ENCODE measurements at regions not wholly inside any gene's neighbourhood (a gene's known extent, or its start where the extent isn't known, plus 50 kb on each side); places are given as distances from the start of the nearest gene placed in this dataset.

DNA sequence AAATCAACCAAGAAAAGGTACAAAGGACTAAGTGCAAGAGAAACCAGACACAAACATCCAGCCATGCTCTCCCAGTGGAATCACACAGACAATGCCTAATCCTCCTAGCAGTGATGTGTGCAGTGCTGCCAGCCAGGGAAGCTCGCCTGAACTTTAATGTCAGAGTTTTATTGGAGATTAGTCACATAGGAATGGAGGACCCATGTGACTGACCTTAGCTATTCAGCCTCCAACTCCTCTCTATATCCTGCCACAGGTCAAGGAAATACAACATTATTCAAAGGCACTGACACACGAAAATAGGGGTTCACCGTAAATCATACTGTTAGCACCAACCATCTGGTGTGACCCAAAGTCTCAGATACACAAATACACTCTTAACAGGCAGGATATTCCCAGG is 684.6 kb downstream of the DOK5 start:
- Histone ChIP-seq H3K9ac (ENCODE audit: extremely low read depth, insufficient read length, low read length) (no peak overlapping the region), H2BK12ac (ENCODE audit: insufficient read length, low read depth, low read length) (no peak overlapping the region), H2BK5ac (ENCODE audit: insufficient read length, low read length) (no peak overlapping the region), H3K23ac (ENCODE audit: insufficient read length, low read depth, low read length) (no peak overlapping the region), H3K27me3 (ENCODE audit: insufficient read depth, low read length) (no peaks in the 10 kb centered on the region), H3K27ac (ENCODE audit: insufficient read length, low read depth, low read length) (no peak overlapping the region), H4K91ac (ENCODE audit: insufficient read length, low read depth, low read length) (no peak overlapping the region), H4K5ac (ENCODE audit: insufficient read length, low read depth, low read length) (no peak overlapping the region), H3K9me3 (ENCODE audit: control insufficient read depth, low read depth, low read length) (no peaks in the 10 kb centered on the region), H3K4me2 (ENCODE audit: insufficient read depth, insufficient read length, low read length) (no peak overlapping the region), H2BK15ac (ENCODE audit: low read depth, low read length) (no peak overlapping the region), H3K4ac (ENCODE audit: low read depth, low read length) (no peak overlapping the region), H3K79me1 (ENCODE audit: insufficient read depth, low read depth, low read length, poor library complexity, severe bottlenecking) (no peaks in the 10 kb centered on the region), H2AK5ac (ENCODE audit: insufficient read length, low read length) (no peak overlapping the region), H3K56ac (ENCODE audit: insufficient read length, low read depth, low read length) (no peak overlapping the region), H4K20me1 (ENCODE audit: control insufficient read depth, insufficient read depth, insufficient read length) (no peaks in the 10 kb centered on the region), H4K8ac (replicated peaks; ENCODE audit: insufficient read length, low read depth, low read length) (no peak overlapping the region), H3K14ac (ENCODE audit: insufficient read depth, low read length) (no peak overlapping the region), H2AFZ (ENCODE audit: low read length) (no peak overlapping the region), H3T11ph (ENCODE audit: low read length) (no peak overlapping the region), H3K4me1 (ENCODE audit: insufficient read depth, low read length) (no peaks in the 10 kb centered on the region), H2BK120ac (ENCODE audit: low read depth, low read length, poor library complexity, severe bottlenecking) (no peak overlapping the region), H3K18ac (ENCODE audit: insufficient read length, low read depth, low read length) (no peak overlapping the region), H2BK20ac (ENCODE audit: low read depth, low read length, poor library complexity, severe bottlenecking) (no peak overlapping the region), H3K79me2 (ENCODE audit: insufficient read depth, low read length) (no peaks in the 10 kb centered on the region), H3K23me2 (ENCODE audit: insufficient read length, low read depth, low read length, poor library complexity, severe bottlenecking) (no peaks in the 10 kb centered on the region)
- TF ChIP-seq CTCF (conservative IDR thresholded peaks at IDR 0.05) = no peak
- Mint-ChIP-seq H3K4me3 (no peak overlapping the region), H3K27me3 (ENCODE audit: low read depth) (no peaks in the 10 kb centered on the region; the same call in none of the 2 replicates), H3K9me3 (no peaks in the 10 kb centered on the region; a peak in 3 of 5 replicates), H3K27ac (no peak overlapping the region), H3K36me3 (ENCODE audit: insufficient read depth in 1 of 3, low read depth in 3 of 3) (no peaks in the 10 kb centered on the region), H3K4me1 (peaks cover 4 to 5% of the 10 kb centered on the region in 2 experiments; a peak in 2 of 4 replicates)
- DNase-seq = no peak
- no CpG with 5 or more reads among the region's 3 CpGs for WGBS (ENCODE audit: extremely low coverage, insufficient read length, low lambda C conversion rate)

All from H9 (cell line).